HG03571 (cell line): ENCODE measurements at regions not wholly inside any gene's neighbourhood (a gene's known extent, or its start where the extent isn't known, plus 50 kb on each side); places are given as distances from the start of the nearest gene placed in this dataset.
"Not testable (repeated sequence)": the region's sequence is repeated elsewhere in the genome, so short reads cannot be mapped to it uniquely, and the experiment has no call there.

Experiments
- ATAC-seq: cut with Tn5 transposase; IDR thresholded peaks from one replicate; pipeline ENCODE4 v1.9.1; 2021; ENCODE audit not compliant: unreplicated experiment

GRCh38 chr1:73772941-73773340 is 425.0 kb downstream of the LRRIQ3 start:
- no peak for ATAC-seq

GRCh38 chr1:73771396-73771795 is 426.6 kb downstream of the LRRIQ3 start:
- no peak for ATAC-seq

- ATAC-seq, result no peak
These were observed 427.7 kb downstream of the LRRIQ3 start for GRCh38 chr1:73770109-73770905.

GRCh38 chr1:73766786-73767348 is 431.1 kb downstream of the LRRIQ3 start:
- no peak for ATAC-seq

GRCh38 chr1:73765551-73766233 is 432.3 kb downstream of the LRRIQ3 start:
- no peak for ATAC-seq

GRCh38 chr1:73761559-73761958 is 436.4 kb downstream of the LRRIQ3 start:
- ATAC-seq, result no peak

- no peak for ATAC-seq
These were observed 439.0 kb downstream of the LRRIQ3 start for GRCh38 chr1:73759011-73759410.

GRCh38 chr1:73756817-73757216 is 441.2 kb downstream of the LRRIQ3 start:
- ATAC-seq, result no peak

GRCh38 chr1:73755649-73756048 is 442.3 kb downstream of the LRRIQ3 start:
- no peak for ATAC-seq

GRCh38 chr1:73749996-73750395 is 448.0 kb downstream of the LRRIQ3 start:
- ATAC-seq, result no peak

GRCh38 chr1:73744985-73745384 is 453.0 kb downstream of the LRRIQ3 start:
- ATAC-seq, result no peak

GRCh38 chr1:73736125-73736524 is 461.9 kb downstream of the LRRIQ3 start:
- ATAC-seq, result no peak

- no peak for ATAC-seq
These were observed 470.9 kb downstream of the LRRIQ3 start for GRCh38 chr1:73727036-73727435.

GRCh38 chr1:73722055-73722454 is 475.9 kb downstream of the LRRIQ3 start:
- ATAC-seq, result no peak

GRCh38 chr1:73717976-73718375 is 480.0 kb downstream of the LRRIQ3 start:
- ATAC-seq, result no peak

- ATAC-seq, result no peak
These were observed 486.9 kb downstream of the LRRIQ3 start for GRCh38 chr1:73711089-73711488.

GRCh38 chr1:73701826-73702225 is 496.1 kb downstream of the LRRIQ3 start:
- ATAC-seq, result no peak

- ATAC-seq, result no peak
These were observed 521.8 kb downstream of the LRRIQ3 start for GRCh38 chr1:73676186-73676585.

- ATAC-seq, result no peak
These were observed 522.9 kb downstream of the LRRIQ3 start for GRCh38 chr1:73674945-73675561.

- no peak for ATAC-seq
These were observed 524.0 kb downstream of the LRRIQ3 start for GRCh38 chr1:73673971-73674370.

GRCh38 chr1:73671530-73671929 is 526.4 kb downstream of the LRRIQ3 start:
- ATAC-seq, result no peak

- ATAC-seq, result not testable (repeated sequence)
These were observed 530.0 kb downstream of the LRRIQ3 start for GRCh38 chr1:73667959-73668358.
